K562 (cell line): ENCODE measurements at regions not wholly inside any gene's neighbourhood (a gene's known extent, or its start where the extent isn't known, plus 50 kb on each side); places are given as distances from the start of the nearest gene placed in this dataset.

Source experiments
- ATAC-seq: fragments of 200-7000 bp; cut with Tn5 transposase; 3 replicates; pipeline ENCODE4 v1.9.1; 2020; ENCODE audit warnings: moderate library complexity
- BruUV-seq: library from RNA; stranded (reverse); fragments of 400-500 nt; replicated peaks from 2 replicates; lab custom pipeline; 2021; lab: Mats Ljungman, UMichigan
- CTCF ChIA-PET: fragments of 300-600 bp; formaldehyde crosslinking; extraction: SDS; loops from one replicate; lab custom pipeline; 2021; ENCODE audit warnings: low intra/inter-chr PET ratio; lab: Yijun Ruan, JAX
- POLR2A ChIA-PET: fragments of 300-600, 350-650 bp; sonication (Branson Sonifier 250); formaldehyde crosslinking; extraction: SDS; loops from one replicate; lab custom pipeline; 2021; ENCODE audit warnings: antibody characterized with exemption, inconsistent platforms; lab: Yijun Ruan, JAX
- DNase-seq, 4 experiments: peaks; one replicate each; pipeline versions ENCODE4 v3.0.0 to v3.0.0-alpha.2; 2011 to 2018; ENCODE audit warnings: low spot score in 3 of 4, mixed read lengths in 3 of 4; ENCODE audit errors: extremely low read depth in 1 of 4
- FAIRE-seq: peaks from 2 replicates; lab custom pipeline; 2011; peaks lifted over from hg19 to GRCh38; lab: Jason Lieb, UNC
- H2AFZ ChIP-seq: 2 replicates; pipeline ENCODE4 v1.6.0; 2011; ENCODE audit warnings: low read depth, low read length, control low read depth, inconsistent platforms
- H3K27ac ChIP-seq: fragments of 200-600 bp; 3 replicates; pipeline ENCODE4 v1.8.0; 2011; ENCODE audit warnings: low read depth, mild to moderate bottlenecking, control low read depth, inconsistent platforms, low read length, moderate library complexity, mixed read lengths; ENCODE audit errors: extremely low read depth
- H3K27me3 ChIP-seq, 2 experiments: fragments of 300-600 bp in 1 of 2; 2 replicates in 1 of 2; 3 replicates in 1 of 2; pipeline versions ENCODE4 v1.6.0 to v1.8.0; 2011; ENCODE audit warnings: inconsistent platforms in 2 of 2, low read length in 2 of 2, mild to moderate bottlenecking in 1 of 2, mixed read lengths in 1 of 2, moderate library complexity in 1 of 2; ENCODE audit not compliant: control insufficient read depth in 2 of 2, insufficient read depth in 2 of 2
- H3K36me3 ChIP-seq: fragments of 300-600 bp; 3 replicates; pipeline ENCODE4 v1.8.0; 2011; ENCODE audit warnings: mild to moderate bottlenecking, low read length, inconsistent platforms; ENCODE audit not compliant: control insufficient read depth, insufficient read depth
- H3K4me1 ChIP-seq, 2 experiments: fragments of 200-600 bp in 1 of 2; replicated peaks in 1 of 2; 2 replicates in 1 of 2; 3 replicates in 1 of 2; pipeline versions ENCODE4 v1.5.1 to v1.8.0; 2011; ENCODE audit warnings: inconsistent platforms in 2 of 2, low read length in 2 of 2, mild to moderate bottlenecking in 1 of 2, mixed read lengths in 1 of 2, moderate library complexity in 1 of 2; ENCODE audit not compliant: control insufficient read depth in 2 of 2, insufficient read depth in 2 of 2
- H3K4me2 ChIP-seq: 2 replicates; pipeline ENCODE4 v1.6.1; 2011; ENCODE audit warnings: low read length, control low read depth, inconsistent platforms, mixed read lengths; ENCODE audit not compliant: insufficient read depth
- H3K4me3 ChIP-seq: fragments of 200-600 bp; sonication (generic), shearing (Covaris generic); 2 replicates; pipeline ENCODE4 v1.5.1; 2016; ENCODE audit warnings: control low read depth, inconsistent platforms
- H3K79me2 ChIP-seq: fragments of 200-600 bp; 3 replicates; pipeline ENCODE4 v1.8.0; 2011; ENCODE audit warnings: low read length, inconsistent platforms; ENCODE audit not compliant: control insufficient read depth, insufficient read depth
- H3K9ac ChIP-seq, 2 experiments: 2 replicates each; pipeline versions ENCODE4 v1.6.0 to v1.6.1; 2011; ENCODE audit warnings: low read depth in 2 of 2, low read length in 2 of 2, control low read depth in 1 of 2, inconsistent platforms in 1 of 2, mild to moderate bottlenecking in 1 of 2, mixed read lengths in 1 of 2; ENCODE audit not compliant: insufficient read depth in 1 of 2
- H3K9me1 ChIP-seq: one replicate; pipeline ENCODE4 v1.6.0; 2011; ENCODE audit warnings: inconsistent platforms, mild to moderate bottlenecking, low read length, moderate library complexity; ENCODE audit not compliant: control insufficient read depth, insufficient read depth
- H3K9me3 ChIP-seq: replicated peaks from 2 replicates; pipeline ENCODE4 v1.5.1; 2011; ENCODE audit warnings: low read depth, low read length, inconsistent platforms; ENCODE audit not compliant: control insufficient read depth, insufficient read depth
- H4K20me1 ChIP-seq: replicated peaks from 2 replicates; pipeline ENCODE4 v1.6.1; 2011; ENCODE audit warnings: low read length, inconsistent platforms, mixed read lengths; ENCODE audit not compliant: control insufficient read depth, insufficient read depth
- GATAD2B ChIP-seq: fragments of 450-650 bp; IDR thresholded peaks from 2 replicates; pipeline ENCODE4 v1.6.1; 2017; ENCODE audit warnings: mild to moderate bottlenecking, borderline replicate concordance
- RAD21 ChIP-seq, 2 experiments: fragments of 250-450 bp in 1 of 2; fragments of 450-650 bp in 1 of 2; sonication (Bioruptor Pico) in 1 of 2; formaldehyde crosslinking in 1 of 2; IDR thresholded peaks in 1 of 2; conservative IDR thresholded peaks in 1 of 2; 2 replicates each; pipeline versions ENCODE4 v1.4.0 to v1.8.0; 2020 to 2022; ENCODE audit warnings: mild to moderate bottlenecking in 2 of 2, moderate library complexity in 1 of 2
- WGBS: fragments of 100-300 bp; shearing (Covaris generic); methylation state at CpG from one replicate; pipeline ENCODE4 v1.1.6; 2016; ENCODE audit warnings: low coverage, mixed read lengths; ENCODE audit not compliant: insufficient coverage; ENCODE audit errors: missing lambda C conversion rate; 5-methylcytosine and 5-hydroxymethylcytosine counted together
- in situ Hi-C: fragments of 300-500 bp; cut with MboI; formaldehyde crosslinking; loops from 4 replicates; pipeline ENCODE4 v1.15.0; 2018; ENCODE audit warnings: inconsistent platforms, mixed read lengths
- intact Hi-C: fragments of 100-400 bp; cut with micrococcal nuclease; formaldehyde crosslinking; loops from 2 replicates; pipeline ENCODE4 v1.14.2; 2022
- TF ChIP-seq, protein P1 (sequence below), 3 experiments: IDR thresholded peaks in 2 of 3; conservative IDR thresholded peaks in 1 of 3; 2 replicates each; pipeline ENCODE4 v1.5.1; 2011 to 2012; ENCODE audit warnings: low read length in 3 of 3, mild to moderate bottlenecking in 3 of 3, control low read depth in 2 of 3, improper control_type of control experiment in 1 of 3, inconsistent platforms in 1 of 3, low read depth in 1 of 3, mixed read lengths in 1 of 3, moderate library complexity in 1 of 3; ENCODE audit not compliant: insufficient read depth in 2 of 3

DNA sequence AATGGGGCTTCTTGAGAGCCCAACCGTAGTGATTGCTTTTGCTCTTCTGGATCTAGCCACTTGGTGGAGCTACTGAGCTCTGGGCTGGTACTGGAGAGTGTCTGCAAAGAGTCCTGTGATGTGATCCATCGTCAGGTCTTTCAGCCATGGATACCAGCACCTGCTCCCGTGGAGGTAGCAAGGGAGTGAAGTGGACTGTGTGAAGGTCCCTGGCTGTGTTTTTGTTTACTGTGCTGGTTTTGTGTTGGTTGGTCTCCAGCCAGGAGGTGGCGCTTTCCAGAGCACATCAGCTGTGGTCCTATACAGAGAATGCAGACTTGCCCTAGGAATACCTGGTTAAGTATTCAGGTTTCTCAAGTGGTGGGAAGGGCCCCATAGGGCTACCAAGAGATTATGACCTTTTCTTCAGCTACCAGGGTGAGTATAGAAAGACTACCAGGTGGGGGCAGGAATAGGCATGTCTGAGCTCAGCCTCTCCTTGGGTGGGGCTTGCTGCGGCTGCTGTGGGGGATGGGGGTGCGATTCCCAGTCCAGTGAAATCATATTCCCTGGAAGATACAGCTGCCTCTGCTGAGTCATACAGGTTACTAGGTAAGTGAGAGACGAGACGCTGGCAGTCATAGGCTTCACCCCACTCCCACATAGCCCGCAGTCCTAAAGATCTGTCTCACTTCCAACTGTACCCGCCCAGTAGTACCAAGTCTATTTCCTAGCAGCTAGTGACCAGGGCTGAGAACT is 733.7 kb downstream of the ZNF385D start:
- Histone ChIP-seq H3K9ac (no peak overlapping the region), H3K27me3 (no peaks in the 10 kb centered on the region), H3K4me2 (no peak overlapping the region), H3K9me1 (no peaks in the 10 kb centered on the region), H3K4me1 (no peaks in the 10 kb centered on the region), H3K4me3 (no peak overlapping the region), H4K20me1 (no peaks in the 10 kb centered on the region), H3K79me2 (no peaks in the 10 kb centered on the region), H3K36me3 (no peaks in the 10 kb centered on the region), H2AFZ (no peak overlapping the region), H3K27ac (no peak overlapping the region), H3K9me3 (no peaks in the 10 kb centered on the region)
- peak; percentile 70; the same call in 2 of the 3 replicates for ATAC-seq
- CTCF ChIA-PET, result no interaction called here
- no TSS peak for BruUV-seq
- peak in 1 of 4 experiments; percentile 14 for DNase-seq
- TF ChIP-seq, protein P1, sequence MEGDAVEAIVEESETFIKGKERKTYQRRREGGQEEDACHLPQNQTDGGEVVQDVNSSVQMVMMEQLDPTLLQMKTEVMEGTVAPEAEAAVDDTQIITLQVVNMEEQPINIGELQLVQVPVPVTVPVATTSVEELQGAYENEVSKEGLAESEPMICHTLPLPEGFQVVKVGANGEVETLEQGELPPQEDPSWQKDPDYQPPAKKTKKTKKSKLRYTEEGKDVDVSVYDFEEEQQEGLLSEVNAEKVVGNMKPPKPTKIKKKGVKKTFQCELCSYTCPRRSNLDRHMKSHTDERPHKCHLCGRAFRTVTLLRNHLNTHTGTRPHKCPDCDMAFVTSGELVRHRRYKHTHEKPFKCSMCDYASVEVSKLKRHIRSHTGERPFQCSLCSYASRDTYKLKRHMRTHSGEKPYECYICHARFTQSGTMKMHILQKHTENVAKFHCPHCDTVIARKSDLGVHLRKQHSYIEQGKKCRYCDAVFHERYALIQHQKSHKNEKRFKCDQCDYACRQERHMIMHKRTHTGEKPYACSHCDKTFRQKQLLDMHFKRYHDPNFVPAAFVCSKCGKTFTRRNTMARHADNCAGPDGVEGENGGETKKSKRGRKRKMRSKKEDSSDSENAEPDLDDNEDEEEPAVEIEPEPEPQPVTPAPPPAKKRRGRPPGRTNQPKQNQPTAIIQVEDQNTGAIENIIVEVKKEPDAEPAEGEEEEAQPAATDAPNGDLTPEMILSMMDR (IDR thresholded peaks at IDR 0.05 in 2 of 3, conservative IDR thresholded peaks at IDR 0.05 in 1 of 3; ENCODE audit: insufficient read depth in 2 of 3, low read depth in 1 of 3, low read length in 3 of 3), result peak; percentile 33 to 72 (median 58); a peak in 5 of 6 replicates
- TF ChIP-seq GATAD2B (no peak), RAD21 (CRISPR knock-in tag; conservative IDR thresholded peaks at IDR 0.05 in 1 of 2, IDR thresholded peaks at IDR 0.05 in 1 of 2) (peak in 1 of 2 experiments; percentile 36; a peak in 2 of 4 replicates)
- POLR2A ChIA-PET, result interaction anchor here (0.6 kb wide), 1 partner anchor 103 kb away, joined by 3 read pairs; no protein-coding TSS in a partner anchor
- intact Hi-C loops, result no loop called here
- 24% methylated on average over 10 of the region's 10 CpGs for WGBS
- in situ Hi-C loops, result no loop called here
- no peak for FAIRE-seq
